ENCODE measurements at regions not wholly inside any gene's neighbourhood (a gene's known extent, or its start where the extent isn't known, plus 50 kb on each side); places are given as distances from the start of the nearest gene placed in this dataset.

GRCh38 chr3:127446756-127447155 is 143.8 kb downstream of the TPRA1 start:
- Histone ChIP-seq H3K4me1 (ENCODE audit: control insufficient read depth in 1 of 2, insufficient read depth in 1 of 2, low read depth in 1 of 2, low read length in 1 of 2) (no peaks in the 10 kb centered on the region), H3K4me3 (ENCODE audit: low read depth in 1 of 2, low read length in 1 of 2) (no peak overlapping the region), H3K9me3 (no peaks in the 10 kb centered on the region), H3K27me3 (no peaks in the 10 kb centered on the region), H3K27ac (no peak overlapping the region), H3K36me3 (no peaks in the 10 kb centered on the region)
- TF ChIP-seq CTCF (IDR thresholded peaks at IDR 0.05): no peak

- Histone ChIP-seq H3K4me3 (ENCODE audit: low read depth in 1 of 2, low read length in 1 of 2) (no peak overlapping the region), H3K27ac (no peak overlapping the region), H3K4me1 (ENCODE audit: control insufficient read depth in 1 of 2, insufficient read depth in 1 of 2, low read depth in 1 of 2, low read length in 1 of 2) (no peaks in the 10 kb centered on the region), H3K36me3 (no peaks in the 10 kb centered on the region), H3K9me3 (no peaks in the 10 kb centered on the region), H3K27me3 (no peaks in the 10 kb centered on the region)
- TF ChIP-seq CTCF (IDR thresholded peaks at IDR 0.05): no peak
Observed at GRCh38 chr3:127445581-127446343, 144.8 kb downstream of the TPRA1 start.

- H3K4me1 ChIP-seq (ENCODE audit: control insufficient read depth in 1 of 2, insufficient read depth in 1 of 2, low read depth in 1 of 2, low read length in 1 of 2): no peaks in the 10 kb centered on the region
- no peaks in the 10 kb centered on the region for H3K9me3 ChIP-seq
- no peak for TF ChIP-seq CTCF (IDR thresholded peaks at IDR 0.05)
- no peaks in the 10 kb centered on the region for H3K27me3 ChIP-seq
- H3K4me3 ChIP-seq (ENCODE audit: low read depth in 1 of 2, low read length in 1 of 2): no peak overlapping the region
- H3K36me3 ChIP-seq: no peaks in the 10 kb centered on the region
- no peak overlapping the region for H3K27ac ChIP-seq
Observed at GRCh38 chr3:127444761-127445160, 145.8 kb downstream of the TPRA1 start.

- no peaks in the 10 kb centered on the region for H3K9me3 ChIP-seq
- TF ChIP-seq CTCF (IDR thresholded peaks at IDR 0.05): no peak
- no peak overlapping the region for H3K4me3 ChIP-seq (ENCODE audit: low read depth in 1 of 2, low read length in 1 of 2)
- no peaks in the 10 kb centered on the region for H3K36me3 ChIP-seq
- no peak overlapping the region for H3K27ac ChIP-seq
- no peaks in the 10 kb centered on the region for H3K27me3 ChIP-seq
- H3K4me1 ChIP-seq (ENCODE audit: control insufficient read depth in 1 of 2, insufficient read depth in 1 of 2, low read depth in 1 of 2, low read length in 1 of 2): no peaks in the 10 kb centered on the region
Observed at GRCh38 chr3:127443581-127444375, 146.8 kb downstream of the TPRA1 start.

- Histone ChIP-seq H3K4me3 (ENCODE audit: low read depth in 1 of 2, low read length in 1 of 2) (no peak overlapping the region), H3K27ac (no peak overlapping the region), H3K36me3 (no peaks in the 10 kb centered on the region), H3K27me3 (no peaks in the 10 kb centered on the region), H3K9me3 (no peaks in the 10 kb centered on the region), H3K4me1 (ENCODE audit: control insufficient read depth in 1 of 2, insufficient read depth in 1 of 2, low read depth in 1 of 2, low read length in 1 of 2) (no peaks in the 10 kb centered on the region)
- TF ChIP-seq CTCF (IDR thresholded peaks at IDR 0.05): no peak
Observed at GRCh38 chr3:127442506-127442905, 148.0 kb downstream of the TPRA1 start.

Measured in neutrophil (primary cell).